HepG2 (cell line): ENCODE measurements at regions not wholly inside any gene's neighbourhood (a gene's known extent, or its start where the extent isn't known, plus 50 kb on each side); places are given as distances from the start of the nearest gene placed in this dataset.

Experiments
- ATAC-seq: fragments of 200-7000 bp; cut with Tn5 transposase; 3 replicates; pipeline ENCODE4 v1.9.1; 2020; ENCODE audit warnings: mild to moderate bottlenecking, moderate library complexity
- BruUV-seq: library from RNA; stranded (reverse); fragments of 400-500 nt; replicated peaks from 2 replicates; lab custom pipeline; 2021; lab: Mats Ljungman, UMichigan
- CTCF ChIA-PET: fragments of 300-600 bp; formaldehyde crosslinking; extraction: SDS; loops from one replicate; lab custom pipeline; 2021; ENCODE audit warnings: low total read pairs, inconsistent platforms, low intra/inter-chr PET ratio; lab: Yijun Ruan, JAX
- POLR2A ChIA-PET: fragments of 350-600 bp; sonication (Branson Sonifier 250); formaldehyde crosslinking; loops from one replicate; lab custom pipeline; 2020; ENCODE audit warnings: antibody characterized with exemption, inconsistent platforms; lab: Yijun Ruan, JAX
- DNase-seq: peaks from one replicate; pipeline ENCODE4 v3.0.0-alpha.2; 2015; ENCODE audit warnings: low spot score
- FAIRE-seq: peaks from 3 replicates; lab custom pipeline; 2011; peaks lifted over from hg19 to GRCh38; lab: Jason Lieb, UNC
- H2AFZ ChIP-seq: one replicate; pipeline ENCODE4 v1.6.1; 2011; ENCODE audit warnings: low read length, inconsistent platforms
- H3K27ac ChIP-seq: fragments of 300-600 bp; 3 replicates; pipeline ENCODE4 v1.8.0; 2011; ENCODE audit warnings: mixed run types, mild to moderate bottlenecking, mixed read lengths, low read length, inconsistent platforms; ENCODE audit not compliant: insufficient read depth; ENCODE audit errors: extremely low read length
- H3K27me3 ChIP-seq, 2 experiments: fragments of 200-600 bp in 1 of 2; 2 replicates in 1 of 2; 3 replicates in 1 of 2; pipeline versions ENCODE4 v1.6.0 to v1.8.0; 2011; ENCODE audit warnings: low read length in 2 of 2, mild to moderate bottlenecking in 2 of 2, moderate library complexity in 2 of 2, inconsistent platforms in 1 of 2; ENCODE audit not compliant: insufficient read depth in 2 of 2, control insufficient read depth in 1 of 2
- H3K36me3 ChIP-seq, 2 experiments: fragments of 200-600 bp in 1 of 2; replicated peaks in 1 of 2; 2 replicates in 1 of 2; 3 replicates in 1 of 2; pipeline versions ENCODE4 v1.5.1 to v1.8.0; 2011; ENCODE audit warnings: low read length in 2 of 2, inconsistent platforms in 1 of 2; ENCODE audit not compliant: insufficient read depth in 2 of 2, control insufficient read depth in 1 of 2
- H3K4me1 ChIP-seq: 2 replicates; pipeline ENCODE4 v1.5.1; 2012; ENCODE audit warnings: low read length, inconsistent platforms; ENCODE audit not compliant: insufficient read depth
- H3K4me2 ChIP-seq: 2 replicates; pipeline ENCODE4 v1.6.0; 2011; ENCODE audit warnings: low read depth, low read length, inconsistent platforms
- H3K4me3 ChIP-seq, 3 experiments: fragments of 200-600 bp in 1 of 3; sonication (generic), shearing (Covaris generic) in 1 of 3; replicated peaks in 1 of 3; 2 replicates each; pipeline ENCODE4 v1.5.1; 2011 to 2016; ENCODE audit warnings: low read length in 3 of 3, inconsistent platforms in 2 of 3, low read depth in 2 of 3, mild to moderate bottlenecking in 2 of 3, control low read depth in 1 of 3, mixed read lengths in 1 of 3; ENCODE audit not compliant: insufficient read depth in 1 of 3
- H3K79me2 ChIP-seq: one replicate; pipeline ENCODE4 v1.6.1; 2011; ENCODE audit warnings: low read length, inconsistent platforms; ENCODE audit not compliant: insufficient read depth
- H3K9ac ChIP-seq: 2 replicates; pipeline ENCODE4 v1.6.0; 2011; ENCODE audit warnings: mild to moderate bottlenecking, low read depth, low read length, inconsistent platforms; ENCODE audit not compliant: insufficient read depth
- H3K9me3 ChIP-seq: 2 replicates; pipeline ENCODE4 v1.5.1; 2012; ENCODE audit warnings: mild to moderate bottlenecking, low read length
- H4K20me1 ChIP-seq: 2 replicates; pipeline ENCODE4 v1.6.0; 2011; ENCODE audit warnings: inconsistent platforms, mild to moderate bottlenecking, low read length, moderate library complexity; ENCODE audit not compliant: insufficient read depth
- ARNT ChIP-seq: fragments of 450-650 bp; IDR thresholded peaks from 2 replicates; pipeline ENCODE4 v1.6.1; 2017
- GPN1 ChIP-seq: sonication (generic); formaldehyde crosslinking; IDR thresholded peaks from 2 replicates; pipeline ENCODE4 v1.5.1; 2020; ENCODE audit warnings: missing genetic modification reagents, borderline replicate concordance
- HCFC1 ChIP-seq: fragments of 150-350 bp; IDR thresholded peaks from 2 replicates; pipeline ENCODE4 v1.6.1; 2014; ENCODE audit warnings: low read depth, low read length
- HNRNPK ChIP-seq: fragments of 200-400 bp; formaldehyde crosslinking; IDR thresholded peaks from 2 replicates; pipeline ENCODE4 v1.6.1; 2018; ENCODE audit warnings: low read length, low read depth, moderate library complexity, mild to moderate bottlenecking; ENCODE audit not compliant: poor library complexity, severe bottlenecking
- MBD4 ChIP-seq: IDR thresholded peaks from 2 replicates; pipeline ENCODE4 v1.6.1; 2012; ENCODE audit warnings: low read length, inconsistent platforms, borderline replicate concordance
- MEF2D ChIP-seq: sonication (generic); formaldehyde crosslinking; IDR thresholded peaks from 2 replicates; pipeline ENCODE4 v1.5.1; 2020; ENCODE audit warnings: mild to moderate bottlenecking, missing genetic modification reagents
- MTF2 ChIP-seq: sonication (generic); formaldehyde crosslinking; IDR thresholded peaks from 2 replicates; pipeline ENCODE4 v1.5.0; 2020; ENCODE audit warnings: missing genetic modification reagents, borderline replicate concordance
- NFKBIZ ChIP-seq: IDR thresholded peaks from 2 replicates; pipeline ENCODE4 v1.6.1; 2018; ENCODE audit warnings: missing genetic modification reagents, missing compliant biosample characterization
- RFXAP ChIP-seq: sonication (generic); formaldehyde crosslinking; IDR thresholded peaks from 2 replicates; pipeline ENCODE4 v1.4.0; 2020; ENCODE audit warnings: missing genetic modification reagents, borderline replicate concordance
- SNRNP70 ChIP-seq: fragments of 200-400 bp; formaldehyde crosslinking; IDR thresholded peaks from 2 replicates; pipeline ENCODE4 v1.6.1; 2017; ENCODE audit warnings: mild to moderate bottlenecking, low read depth, low read length, moderate library complexity
- TBX3 ChIP-seq: fragments of 450-650 bp; IDR thresholded peaks from 2 replicates; pipeline ENCODE4 v1.6.1; 2017; ENCODE audit warnings: antibody characterized with exemption, mild to moderate bottlenecking, inconsistent platforms, borderline replicate concordance
- TP53 ChIP-seq: sonication (generic); formaldehyde crosslinking; conservative IDR thresholded peaks from 2 replicates; pipeline ENCODE4 v1.4.0; 2020; ENCODE audit warnings: missing genetic modification reagents
- ZKSCAN8 ChIP-seq: IDR thresholded peaks from 2 replicates; pipeline ENCODE4 v1.6.1; 2016; ENCODE audit warnings: borderline replicate concordance, missing genetic modification reagents, missing compliant biosample characterization
- ZNF337 ChIP-seq: sonication (generic); formaldehyde crosslinking; IDR thresholded peaks from 2 replicates; pipeline ENCODE4 v1.5.1; 2020; ENCODE audit warnings: missing genetic modification reagents, low read depth, mild to moderate bottlenecking, borderline replicate concordance
- ZNF564 ChIP-seq: sonication (generic); formaldehyde crosslinking; IDR thresholded peaks from 2 replicates; pipeline ENCODE4 v1.8.1; 2023; ENCODE audit warnings: mild to moderate bottlenecking, missing genetic modification reagents
- WGBS: methylation state at CpG from one replicate; pipeline ENCODE4 v1.1.6; 2017; ENCODE audit warnings: low lambda C conversion rate; 5-methylcytosine and 5-hydroxymethylcytosine counted together
- in situ Hi-C: cut with HindIII; loops from 2 replicates; pipeline ENCODE4 v1.10.0; 2017; ENCODE audit warnings: low pct_unique_long_range_greater_than_20kb; ENCODE audit not compliant: extremely low pct_ligation_motif_present
- intact Hi-C: fragments of 100-400 bp; cut with micrococcal nuclease; formaldehyde crosslinking; loops from one replicate; pipeline ENCODE4 v1.10.0; 2022; ENCODE audit not compliant: unreplicated experiment
- TF ChIP-seq, protein P1 (sequence below): sonication (generic); IDR thresholded peaks from 2 replicates; pipeline ENCODE4 v1.6.1; 2016; ENCODE audit warnings: low read depth, borderline replicate concordance
- TF ChIP-seq, protein P2 (sequence below): IDR thresholded peaks from 2 replicates; pipeline ENCODE4 v1.6.1; 2016; ENCODE audit warnings: missing genetic modification reagents, missing compliant biosample characterization
- TF ChIP-seq, protein P3 (sequence below): sonication (generic); formaldehyde crosslinking; IDR thresholded peaks from 2 replicates; pipeline ENCODE4 v1.8.1; 2023; ENCODE audit warnings: missing genetic modification reagents, mild to moderate bottlenecking, borderline replicate concordance
- TF ChIP-seq, protein P4 (sequence below): IDR thresholded peaks from 2 replicates; pipeline ENCODE4 v1.6.1; 2016; ENCODE audit warnings: missing compliant biosample characterization, missing genetic modification reagents, borderline replicate concordance
- TF ChIP-seq, protein P5 (sequence below): IDR thresholded peaks from 2 replicates; pipeline ENCODE4 v1.6.1; 2016; ENCODE audit warnings: control low read depth

DNA sequence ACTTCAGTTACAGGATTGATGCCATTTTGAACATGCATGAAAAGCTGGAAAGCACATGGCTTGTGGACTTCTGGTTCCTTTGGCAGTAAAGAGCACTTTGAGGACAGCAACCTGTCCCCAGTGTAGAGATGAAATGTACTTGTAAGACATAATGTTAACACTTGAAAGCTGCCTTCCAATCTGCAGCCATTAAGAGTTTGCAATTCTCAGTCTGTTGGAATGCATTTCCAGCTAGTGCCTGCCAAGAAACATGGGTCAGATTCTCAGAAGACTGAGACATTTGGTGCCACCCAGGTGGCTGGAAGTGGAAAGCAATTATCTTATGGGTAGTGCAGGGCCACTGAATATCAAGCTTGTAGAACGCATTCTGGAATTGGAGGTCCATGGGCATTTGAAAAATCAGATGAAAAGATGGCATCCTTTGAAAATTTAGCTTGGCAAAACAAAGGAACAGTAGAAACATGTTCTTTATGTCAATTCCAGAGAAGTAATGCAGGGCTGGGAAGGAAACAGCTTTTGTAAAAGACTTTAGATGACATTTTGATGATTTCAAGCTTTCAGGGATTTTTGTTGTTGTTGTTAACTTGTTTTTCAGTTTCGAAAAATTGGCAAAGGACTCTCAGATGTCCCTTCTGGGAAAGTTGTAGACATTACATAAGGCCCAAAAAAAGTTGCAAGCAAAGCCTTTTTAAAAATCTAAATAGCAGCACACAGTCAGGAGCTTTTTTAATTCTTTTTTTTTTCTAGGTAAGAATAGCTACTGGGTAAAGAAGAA lies 147.0 kb downstream of the ABCA8 start:
- Histone ChIP-seq H3K27ac (no peak overlapping the region), H3K4me2 (no peak overlapping the region), H3K4me1 (peaks cover 16% of the 10 kb centered on the region), H3K9me3 (peaks cover 14% of the 10 kb centered on the region), H3K36me3 (no peaks in the 10 kb centered on the region), H3K79me2 (no peaks in the 10 kb centered on the region), H3K4me3 (no peak overlapping the region), H2AFZ (no peak overlapping the region), H4K20me1 (no peaks in the 10 kb centered on the region), H3K9ac (no peak overlapping the region), H3K27me3 (no peaks in the 10 kb centered on the region)
- no peak for DNase-seq
- FAIRE-seq = no peak
- POLR2A ChIA-PET = interaction anchor here (0.9 to 1.4 kb wide), 3 partner anchors 9 to 14 kb away, joined by 3 to 4 read pairs (median 3); no protein-coding TSS in a partner anchor
- no peak for ATAC-seq
- CTCF ChIA-PET = no interaction called here
- WGBS = 86% methylated on average over 2 of the region's 2 CpGs
- in situ Hi-C loops (no loop called here), intact Hi-C loops (no loop called here)
- TF ChIP-seq TP53 (CRISPR knock-in tag) (no peak), ARNT (no peak), HNRNPK (no peak), ZNF564 (CRISPR knock-in tag) (no peak), MEF2D (CRISPR knock-in tag) (no peak), HCFC1 (no peak), NFKBIZ (CRISPR knock-in tag) (no peak), MBD4 (no peak), ZKSCAN8 (CRISPR knock-in tag) (no peak), SNRNP70 (no peak), ZNF337 (no peak), GPN1 (CRISPR knock-in tag) (no peak), RFXAP (CRISPR knock-in tag) (no peak), TBX3 (no peak), MTF2 (CRISPR knock-in tag) (no peak)
- TF ChIP-seq, protein P1, sequence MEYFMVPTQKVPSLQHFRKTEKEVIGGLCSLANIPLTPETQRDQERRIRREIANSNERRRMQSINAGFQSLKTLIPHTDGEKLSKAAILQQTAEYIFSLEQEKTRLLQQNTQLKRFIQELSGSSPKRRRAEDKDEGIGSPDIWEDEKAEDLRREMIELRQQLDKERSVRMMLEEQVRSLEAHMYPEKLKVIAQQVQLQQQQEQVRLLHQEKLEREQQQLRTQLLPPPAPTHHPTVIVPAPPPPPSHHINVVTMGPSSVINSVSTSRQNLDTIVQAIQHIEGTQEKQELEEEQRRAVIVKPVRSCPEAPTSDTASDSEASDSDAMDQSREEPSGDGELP = no peak
- TF ChIP-seq, protein P2, sequence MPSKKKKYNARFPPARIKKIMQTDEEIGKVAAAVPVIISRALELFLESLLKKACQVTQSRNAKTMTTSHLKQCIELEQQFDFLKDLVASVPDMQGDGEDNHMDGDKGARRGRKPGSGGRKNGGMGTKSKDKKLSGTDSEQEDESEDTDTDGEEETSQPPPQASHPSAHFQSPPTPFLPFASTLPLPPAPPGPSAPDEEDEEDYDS (CRISPR knock-in tag) = no peak
- TF ChIP-seq, protein P3, sequence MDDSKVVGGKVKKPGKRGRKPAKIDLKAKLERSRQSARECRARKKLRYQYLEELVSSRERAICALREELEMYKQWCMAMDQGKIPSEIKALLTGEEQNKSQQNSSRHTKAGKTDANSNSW (CRISPR knock-in tag) = no peak
- TF ChIP-seq, protein P4, sequence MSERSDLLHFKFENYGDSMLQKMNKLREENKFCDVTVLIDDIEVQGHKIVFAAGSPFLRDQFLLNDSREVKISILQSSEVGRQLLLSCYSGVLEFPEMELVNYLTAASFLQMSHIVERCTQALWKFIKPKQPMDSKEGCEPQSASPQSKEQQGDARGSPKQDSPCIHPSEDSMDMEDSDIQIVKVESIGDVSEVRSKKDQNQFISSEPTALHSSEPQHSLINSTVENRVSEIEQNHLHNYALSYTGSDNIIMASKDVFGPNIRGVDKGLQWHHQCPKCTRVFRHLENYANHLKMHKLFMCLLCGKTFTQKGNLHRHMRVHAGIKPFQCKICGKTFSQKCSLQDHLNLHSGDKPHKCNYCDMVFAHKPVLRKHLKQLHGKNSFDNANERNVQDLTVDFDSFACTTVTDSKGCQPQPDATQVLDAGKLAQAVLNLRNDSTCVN (CRISPR knock-in tag) = no peak
- TF ChIP-seq, protein P5, sequence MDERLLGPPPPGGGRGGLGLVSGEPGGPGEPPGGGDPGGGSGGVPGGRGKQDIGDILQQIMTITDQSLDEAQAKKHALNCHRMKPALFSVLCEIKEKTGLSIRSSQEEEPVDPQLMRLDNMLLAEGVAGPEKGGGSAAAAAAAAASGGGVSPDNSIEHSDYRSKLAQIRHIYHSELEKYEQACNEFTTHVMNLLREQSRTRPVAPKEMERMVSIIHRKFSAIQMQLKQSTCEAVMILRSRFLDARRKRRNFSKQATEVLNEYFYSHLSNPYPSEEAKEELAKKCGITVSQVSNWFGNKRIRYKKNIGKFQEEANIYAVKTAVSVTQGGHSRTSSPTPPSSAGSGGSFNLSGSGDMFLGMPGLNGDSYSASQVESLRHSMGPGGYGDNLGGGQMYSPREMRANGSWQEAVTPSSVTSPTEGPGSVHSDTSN (CRISPR knock-in tag) = no peak
- BruUV-seq = no TSS peak
